ENCODE measurements at regions not wholly inside any gene's neighbourhood (a gene's known extent, or its start where the extent isn't known, plus 50 kb on each side); places are given as distances from the start of the nearest gene placed in this dataset.

- Histone ChIP-seq H3K27me3 (ENCODE audit: insufficient read depth, low read length) (no peaks in the 10 kb centered on the region), H3K4me2 (ENCODE audit: insufficient read depth, insufficient read length, low read length) (no peak overlapping the region), H3K4me1 (ENCODE audit: insufficient read depth, low read length) (no peaks in the 10 kb centered on the region), H3K23me2 (ENCODE audit: insufficient read length, low read depth, low read length, poor library complexity, severe bottlenecking) (no peaks in the 10 kb centered on the region), H3K9ac (ENCODE audit: extremely low read depth, insufficient read length, low read length) (no peak overlapping the region), H4K20me1 (ENCODE audit: control insufficient read depth, insufficient read depth, insufficient read length) (no peaks in the 10 kb centered on the region), H3K56ac (ENCODE audit: insufficient read length, low read depth, low read length) (no peak overlapping the region), H3K18ac (ENCODE audit: insufficient read length, low read depth, low read length) (no peak overlapping the region), H2BK120ac (ENCODE audit: low read depth, low read length, poor library complexity, severe bottlenecking) (no peak overlapping the region), H2BK12ac (ENCODE audit: insufficient read length, low read depth, low read length) (no peak overlapping the region), H3K79me2 (ENCODE audit: insufficient read depth, low read length) (no peaks in the 10 kb centered on the region), H4K8ac (replicated peaks; ENCODE audit: insufficient read length, low read depth, low read length) (no peak overlapping the region), H3K14ac (ENCODE audit: insufficient read depth, low read length) (no peak overlapping the region; the same call in 1 of the 2 replicates), H4K5ac (ENCODE audit: insufficient read length, low read depth, low read length) (no peak overlapping the region), H2AK5ac (ENCODE audit: insufficient read length, low read length) (no peak overlapping the region), H3K23ac (ENCODE audit: insufficient read length, low read depth, low read length) (no peak overlapping the region), H3K9me3 (ENCODE audit: control insufficient read depth, low read depth, low read length) (no peaks in the 10 kb centered on the region), H2BK20ac (ENCODE audit: low read depth, low read length, poor library complexity, severe bottlenecking) (no peak overlapping the region), H2BK5ac (ENCODE audit: insufficient read length, low read length) (no peak overlapping the region), H2AFZ (ENCODE audit: low read length) (no peak overlapping the region), H3K79me1 (ENCODE audit: insufficient read depth, low read depth, low read length, poor library complexity, severe bottlenecking) (no peaks in the 10 kb centered on the region), H3T11ph (ENCODE audit: low read length) (no peak overlapping the region), H2BK15ac (ENCODE audit: low read depth, low read length) (no peak overlapping the region), H3K27ac (ENCODE audit: insufficient read length, low read depth, low read length) (no peak overlapping the region), H4K91ac (ENCODE audit: insufficient read length, low read depth, low read length) (no peak overlapping the region), H3K4ac (ENCODE audit: low read depth, low read length) (no peak overlapping the region)
- no peak overlapping the region for H3K27ac Mint-ChIP-seq
- peaks cover 13 to 17% (median 15%) of the 10 kb centered on the region in 3 experiments for H3K36me3 Mint-ChIP-seq (ENCODE audit: insufficient read depth in 1 of 3, low read depth in 3 of 3)
- DNase-seq, result no peak
- WGBS (ENCODE audit: extremely low coverage, insufficient read length, low lambda C conversion rate), result no CpG with 5 or more reads among the region's 7 CpGs
- H3K4me3 Mint-ChIP-seq, result no peak overlapping the region
- TF ChIP-seq CTCF (conservative IDR thresholded peaks at IDR 0.05), result no peak
- H3K9me3 Mint-ChIP-seq, result peaks cover 38 to 46% of the 10 kb centered on the region in 2 experiments
- H3K4me1 Mint-ChIP-seq, result no peaks in the 10 kb centered on the region
- H3K27me3 Mint-ChIP-seq (ENCODE audit: low read depth), result peaks cover 7% of the 10 kb centered on the region
These were observed 546.9 kb downstream of the TCERG1L start for GRCh38 chr10:130764651-130765050.

Measured in H9 (cell line).